Stimulated activated CD4-positive, alpha-beta T cell treated with anti-CD3 and anti-CD28 coated beads, Interleukin-1b, Interleukin-23, amount 100 ng/mL, for 4 hours (primary cell): ENCODE measurements at regions not wholly inside any gene's neighbourhood (a gene's known extent, or its start where the extent isn't known, plus 50 kb on each side); places are given as distances from the start of the nearest gene placed in this dataset.
"Not testable (repeated sequence)": the region's sequence is repeated elsewhere in the genome, so short reads cannot be mapped to it uniquely, and the experiment has no call there.

Experiments used
- DNase-seq, 2 donors: peaks; one replicate each; pipeline ENCODE4 v3.0.0-alpha.2; 2020; ENCODE audit warnings: low read depth in 2 of 2

GRCh38 chr2:9708683-9709538 is 78.1 kb upstream of the YWHAQ start:
- DNase-seq: no peak

GRCh38 chr2:9709539-9710285 is 78.9 kb upstream of the YWHAQ start:
- no peak for DNase-seq

GRCh38 chr2:9710311-9710710 is 79.5 kb upstream of the YWHAQ start:
- DNase-seq: no peak

GRCh38 chr2:9712263-9712662 is 81.5 kb upstream of the YWHAQ start:
- DNase-seq: no peak

GRCh38 chr2:9714630-9715214 is 83.9 kb upstream of the YWHAQ start:
- no peak for DNase-seq

- DNase-seq: no peak
These were observed 84.4 kb upstream of the YWHAQ start for GRCh38 chr2:9715238-9715637.

GRCh38 chr2:9717886-9718451 is 87.2 kb upstream of the YWHAQ start:
- no peak for DNase-seq

- no peak for DNase-seq
These were observed 89.7 kb upstream of the YWHAQ start for GRCh38 chr2:9720352-9721093.

- DNase-seq: no peak
These were observed 90.5 kb upstream of the YWHAQ start for GRCh38 chr2:9721344-9721743.

- no peak for DNase-seq
These were observed 91.7 kb upstream of the YWHAQ start for GRCh38 chr2:9722451-9722850.

GRCh38 chr2:9724565-9724964 is 93.8 kb upstream of the YWHAQ start:
- DNase-seq: no peak

GRCh38 chr2:9725106-9725505 is 94.3 kb upstream of the YWHAQ start:
- no peak for DNase-seq

- not testable (repeated sequence) for DNase-seq
These were observed 95.2 kb upstream of the YWHAQ start for GRCh38 chr2:9726016-9726415.

GRCh38 chr2:9730523-9730922 is 99.7 kb upstream of the YWHAQ start:
- not testable (repeated sequence) for DNase-seq

GRCh38 chr2:9732824-9733223 is 102.0 kb upstream of the YWHAQ start:
- no peak for DNase-seq

- no peak for DNase-seq
These were observed 103.5 kb upstream of the YWHAQ start for GRCh38 chr2:9734308-9734707.

GRCh38 chr2:9735335-9735734 is 104.5 kb upstream of the YWHAQ start:
- no peak for DNase-seq

- DNase-seq: no peak
These were observed 105.2 kb upstream of the YWHAQ start for GRCh38 chr2:9736021-9736420.

GRCh38 chr2:9737053-9737875 is 106.0 kb upstream of the TAF1B start:
- no peak for DNase-seq

GRCh38 chr2:9738062-9738461 is 105.2 kb upstream of the TAF1B start:
- no peak for DNase-seq
